DMS53 (cell line): ENCODE measurements at regions not wholly inside any gene's neighbourhood (a gene's known extent, or its start where the extent isn't known, plus 50 kb on each side); places are given as distances from the start of the nearest gene placed in this dataset.

Experiments
- DNase-seq: peaks from one replicate; lab custom pipeline; 2025; lab: John Stamatoyannopoulos, UW

- no peak for DNase-seq
These were observed 80.9 kb upstream of the TMEFF2 start for GRCh38 chr2:192275632-192276031.

GRCh38 chr2:192267484-192267883, 72.8 kb upstream of the TMEFF2 start:
- no peak for DNase-seq

DNA sequence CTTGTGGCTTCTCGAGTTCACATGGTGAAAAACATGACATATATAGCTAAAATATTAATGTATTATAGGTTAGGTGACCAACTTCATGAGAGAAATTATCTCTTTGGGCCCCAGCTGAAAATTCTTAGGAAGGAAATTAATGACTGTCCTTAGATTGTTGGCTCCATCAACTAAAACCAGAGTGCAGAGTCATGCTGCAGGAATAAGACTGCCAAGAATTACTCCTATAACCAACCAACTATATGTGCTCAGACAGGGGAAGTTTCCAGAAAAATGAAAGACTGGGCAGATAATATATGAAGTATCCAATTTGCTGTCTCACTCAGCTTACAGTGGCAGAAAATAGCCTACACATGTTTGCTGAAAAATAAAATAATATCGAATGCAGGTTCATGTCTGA, 71.0 kb upstream of the TMEFF2 start:
- no peak for DNase-seq

DNA sequence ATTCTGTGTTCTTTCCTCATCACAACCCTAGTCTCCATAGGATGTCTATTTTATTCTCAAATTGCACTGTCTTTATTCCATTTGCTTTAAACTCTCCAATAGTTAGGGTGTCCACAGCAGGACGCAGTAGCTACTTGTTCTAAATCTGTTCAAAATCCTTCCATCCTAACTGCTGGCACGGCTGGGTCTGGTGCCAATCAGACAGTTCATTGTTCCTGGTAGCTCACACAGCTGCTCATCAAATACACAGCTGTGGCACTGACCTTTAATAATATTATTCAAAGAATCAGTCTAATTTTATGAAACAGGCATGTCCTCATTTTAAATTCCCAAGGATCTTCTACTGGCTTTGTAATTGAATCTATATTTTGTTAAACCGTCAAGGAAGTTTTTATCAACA, 59.7 kb upstream of the TMEFF2 start:
- DNase-seq = no peak

- DNase-seq = no peak
These were observed 59.0 kb upstream of the TMEFF2 start for GRCh38 chr2:192253692-192254091.

- DNase-seq = no peak
These were observed 56.2 kb upstream of the TMEFF2 start for GRCh38 chr2:192250961-192251360.

GRCh38 chr2:192247456-192247855, 52.7 kb upstream of the TMEFF2 start:
- no peak for DNase-seq

DNA sequence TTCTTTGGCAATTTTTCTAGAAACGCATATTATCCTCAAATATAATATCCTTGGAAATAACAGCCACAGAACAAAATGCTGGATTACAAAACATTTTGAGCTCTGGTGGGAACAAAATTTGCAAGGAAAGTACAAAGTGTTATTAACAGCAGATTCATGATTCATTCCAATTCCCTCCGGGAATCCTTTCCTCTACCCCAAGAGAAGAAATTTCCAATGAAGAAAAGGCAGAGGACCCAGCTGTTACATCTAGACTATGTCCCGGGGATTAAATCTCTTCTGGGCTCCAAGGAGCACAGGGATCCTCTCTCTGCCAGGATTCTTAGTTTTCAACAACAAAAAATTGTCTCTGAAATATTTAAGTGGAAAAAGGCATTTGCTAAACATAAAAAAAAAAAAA, 51.6 kb upstream of the TMEFF2 start:
- no peak for DNase-seq

GRCh38 chr2:192245329-192245728, 50.6 kb upstream of the TMEFF2 start:
- no peak for DNase-seq
